Keratinocyte (primary cell): ENCODE measurements at regions not wholly inside any gene's neighbourhood (a gene's known extent, or its start where the extent isn't known, plus 50 kb on each side); places are given as distances from the start of the nearest gene placed in this dataset.

Source experiments
- EZH2 ChIP-seq: IDR thresholded peaks from one replicate; pipeline ENCODE4 v1.6.1; 2012; ENCODE audit warnings: inconsistent platforms, mild to moderate bottlenecking, low read length, moderate library complexity
- TF ChIP-seq, protein P1 (sequence below), 3 experiments: IDR thresholded peaks in 1 of 3; conservative IDR thresholded peaks in 1 of 3; optimal IDR thresholded peaks in 1 of 3; 2 replicates in 2 of 3; 3 replicates in 1 of 3; pipeline versions ENCODE3 to v1.5.1; 2011; ENCODE audit warnings: low read length in 3 of 3, mild to moderate bottlenecking in 3 of 3, moderate library complexity in 2 of 3, control low read depth in 1 of 3, inconsistent platforms in 1 of 3; ENCODE audit not compliant: insufficient read depth in 2 of 3; ENCODE audit errors: extremely low read depth in 1 of 3

DNA sequence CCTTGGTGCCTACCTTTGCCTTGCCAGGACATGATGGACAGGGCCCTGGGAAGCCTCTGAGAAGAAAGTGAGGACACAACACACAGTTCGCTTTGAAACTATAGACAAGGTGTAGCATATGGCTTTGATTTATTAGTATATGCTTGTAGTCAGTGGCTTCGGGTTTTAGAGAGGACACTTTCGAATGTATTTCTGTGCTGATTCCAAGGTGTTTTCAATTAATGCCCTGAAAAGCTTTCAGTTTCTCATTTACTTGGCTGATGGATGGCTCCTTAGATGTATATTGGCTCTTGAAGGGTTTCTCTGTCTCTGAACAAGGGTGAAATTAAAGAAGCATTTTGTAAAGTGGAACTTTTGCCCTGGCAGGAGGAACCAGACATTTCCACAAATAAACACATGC, 106.9 kb downstream of the POSTN start:
- TF ChIP-seq EZH2 = no peak
- TF ChIP-seq, protein P1, sequence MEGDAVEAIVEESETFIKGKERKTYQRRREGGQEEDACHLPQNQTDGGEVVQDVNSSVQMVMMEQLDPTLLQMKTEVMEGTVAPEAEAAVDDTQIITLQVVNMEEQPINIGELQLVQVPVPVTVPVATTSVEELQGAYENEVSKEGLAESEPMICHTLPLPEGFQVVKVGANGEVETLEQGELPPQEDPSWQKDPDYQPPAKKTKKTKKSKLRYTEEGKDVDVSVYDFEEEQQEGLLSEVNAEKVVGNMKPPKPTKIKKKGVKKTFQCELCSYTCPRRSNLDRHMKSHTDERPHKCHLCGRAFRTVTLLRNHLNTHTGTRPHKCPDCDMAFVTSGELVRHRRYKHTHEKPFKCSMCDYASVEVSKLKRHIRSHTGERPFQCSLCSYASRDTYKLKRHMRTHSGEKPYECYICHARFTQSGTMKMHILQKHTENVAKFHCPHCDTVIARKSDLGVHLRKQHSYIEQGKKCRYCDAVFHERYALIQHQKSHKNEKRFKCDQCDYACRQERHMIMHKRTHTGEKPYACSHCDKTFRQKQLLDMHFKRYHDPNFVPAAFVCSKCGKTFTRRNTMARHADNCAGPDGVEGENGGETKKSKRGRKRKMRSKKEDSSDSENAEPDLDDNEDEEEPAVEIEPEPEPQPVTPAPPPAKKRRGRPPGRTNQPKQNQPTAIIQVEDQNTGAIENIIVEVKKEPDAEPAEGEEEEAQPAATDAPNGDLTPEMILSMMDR (optimal IDR thresholded peaks at IDR 0.05 in 1 of 3, IDR thresholded peaks at IDR 0.05 in 1 of 3, conservative IDR thresholded peaks at IDR 0.05 in 1 of 3; ENCODE audit: extremely low read depth in 1 of 3, insufficient read depth in 2 of 3, low read length in 3 of 3) = no peak
